Endodermal cell (in vitro differentiated cells): ENCODE measurements at regions not wholly inside any gene's neighbourhood (a gene's known extent, or its start where the extent isn't known, plus 50 kb on each side); places are given as distances from the start of the nearest gene placed in this dataset.
"Not testable (repeated sequence)": the region's sequence is repeated elsewhere in the genome, so short reads cannot be mapped to it uniquely, and the experiment has no call there.

ENCODE experiments used
- DNase-seq: peaks from one replicate; pipeline ENCODE4 v3.0.0-alpha.2; 2017
- H3K27ac ChIP-seq: 2 replicates; pipeline ENCODE4 v1.5.1; 2013; ENCODE audit warnings: mild to moderate bottlenecking, low read depth, low read length, moderate library complexity
- H3K27me3 ChIP-seq: 2 replicates; pipeline ENCODE4 v1.6.1; 2013; ENCODE audit warnings: mild to moderate bottlenecking, low read length, moderate library complexity; ENCODE audit not compliant: insufficient read depth, control insufficient read depth, poor library complexity, severe bottlenecking
- H3K36me3 ChIP-seq: 2 replicates; pipeline ENCODE4 v1.7.0; 2013; ENCODE audit warnings: mild to moderate bottlenecking, low read length, moderate library complexity; ENCODE audit not compliant: control insufficient read depth, insufficient read depth
- H3K4me1 ChIP-seq: one replicate; pipeline ENCODE4 v1.7.0; 2013; ENCODE audit warnings: low read length; ENCODE audit not compliant: control insufficient read depth, insufficient read depth
- H3K4me3 ChIP-seq: 2 replicates; pipeline ENCODE4 v1.5.1; 2013; ENCODE audit warnings: mild to moderate bottlenecking, low read length, moderate library complexity
- H3K9ac ChIP-seq: 2 replicates; pipeline ENCODE4 v1.6.1; 2013; ENCODE audit warnings: mild to moderate bottlenecking, low read length, moderate library complexity; ENCODE audit not compliant: poor library complexity, severe bottlenecking; ENCODE audit errors: extremely low read depth
- H3K9me3 ChIP-seq: 2 replicates; pipeline ENCODE4 v1.6.1; 2013; ENCODE audit warnings: mild to moderate bottlenecking, low read length, moderate library complexity; ENCODE audit not compliant: control insufficient read depth
- H3K27ac Mint-ChIP-seq: 2 replicates; pipeline ENCODE4 v1.8.0; 2020; ENCODE audit warnings: mixed read lengths
- H3K27me3 Mint-ChIP-seq: 2 replicates; pipeline ENCODE4 v1.8.0; 2021; ENCODE audit warnings: mild to moderate bottlenecking, mixed read lengths; ENCODE audit not compliant: insufficient read depth
- H3K36me3 Mint-ChIP-seq: 2 replicates; pipeline ENCODE4 v1.8.0; 2020; ENCODE audit warnings: low read depth, mixed read lengths
- H3K4me1 Mint-ChIP-seq: 2 replicates; pipeline ENCODE4 v1.8.0; 2020; ENCODE audit warnings: mixed read lengths
- H3K4me3 Mint-ChIP-seq: 2 replicates; pipeline ENCODE4 v1.8.0; 2020; ENCODE audit warnings: mild to moderate bottlenecking, moderate library complexity, mixed read lengths
- H3K9me3 Mint-ChIP-seq: 2 replicates; pipeline ENCODE4 v1.8.0; 2020; ENCODE audit warnings: mild to moderate bottlenecking, mixed read lengths
- WGBS, 2 experiments: methylation state at CpG; one replicate each; pipeline versions ENCODE4 v1.1.5 to v1.1.7; 2013; ENCODE audit warnings: missing lambda C conversion rate in 2 of 2, mixed read lengths in 1 of 2; ENCODE audit not compliant: insufficient coverage in 1 of 2, insufficient read length in 1 of 2; 5-methylcytosine and 5-hydroxymethylcytosine counted together
- TF ChIP-seq, protein P1 (sequence below): fragments of 200-600 bp; sonication (generic); conservative IDR thresholded peaks from 2 replicates; pipeline ENCODE4 v1.5.0; 2021; ENCODE audit warnings: antibody characterized with exemption, mild to moderate bottlenecking

DNA sequence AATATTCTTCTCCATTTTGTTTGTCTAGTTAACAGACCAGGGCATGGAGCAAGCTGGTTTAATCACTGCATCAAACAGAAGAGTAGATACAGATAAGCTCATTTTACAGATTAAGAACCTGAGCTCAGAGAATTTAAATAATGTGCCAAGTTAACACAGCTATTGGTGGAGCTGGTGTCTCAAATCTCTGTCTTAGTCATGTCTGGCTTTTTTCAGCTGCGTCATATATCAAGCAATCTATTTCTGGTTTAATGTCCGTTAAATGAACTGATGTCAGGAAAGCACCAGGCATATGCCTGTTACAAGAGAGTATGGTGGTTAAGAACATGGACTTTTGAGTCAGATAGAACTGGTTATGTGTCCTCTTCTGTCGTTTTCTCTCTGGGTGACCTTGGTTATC lies 79.8 kb upstream of the ADGRA3 start:
- 91% methylated on average over 3 of the region's 3 CpGs; no CpG with 5 or more reads in 1 of the 2 experiments for WGBS, 2 experiments
- H3K27ac Mint-ChIP-seq: no peak overlapping the region
- no peaks in the 10 kb centered on the region for H3K36me3 Mint-ChIP-seq

DNA sequence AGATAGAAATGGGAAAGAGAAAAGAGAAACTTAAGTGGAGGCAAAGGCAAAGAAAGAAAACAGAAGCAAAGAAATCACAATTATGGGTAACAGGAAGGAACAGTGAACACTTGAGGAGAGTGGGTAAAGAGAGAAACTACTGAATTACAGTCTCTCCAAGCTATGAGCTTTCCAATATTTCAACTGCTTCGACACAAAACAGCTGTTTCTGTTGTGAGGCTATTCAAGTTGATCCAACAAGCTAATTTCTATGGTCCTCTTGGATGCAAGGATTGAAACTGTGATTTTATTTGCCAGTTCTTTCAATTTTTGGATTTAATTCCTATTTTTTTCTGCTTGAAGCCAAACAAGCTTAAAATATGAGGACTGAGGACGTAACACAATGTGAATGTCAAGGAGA lies 80.5 kb upstream of the ADGRA3 start:
- H3K27me3 ChIP-seq: no peaks in the 10 kb centered on the region
- DNase-seq: no peak
- H3K27ac Mint-ChIP-seq: no peak overlapping the region
- no peaks in the 10 kb centered on the region for H3K27me3 Mint-ChIP-seq
- no peak overlapping the region for H3K4me3 ChIP-seq
- peaks cover 9% of the 10 kb centered on the region for H3K4me1 Mint-ChIP-seq
- 86 to 88% methylated on average over 1 to 2 of the region's 2 CpGs for WGBS, 2 experiments
- no peak overlapping the region for H3K4me3 Mint-ChIP-seq
- TF ChIP-seq, protein P1, sequence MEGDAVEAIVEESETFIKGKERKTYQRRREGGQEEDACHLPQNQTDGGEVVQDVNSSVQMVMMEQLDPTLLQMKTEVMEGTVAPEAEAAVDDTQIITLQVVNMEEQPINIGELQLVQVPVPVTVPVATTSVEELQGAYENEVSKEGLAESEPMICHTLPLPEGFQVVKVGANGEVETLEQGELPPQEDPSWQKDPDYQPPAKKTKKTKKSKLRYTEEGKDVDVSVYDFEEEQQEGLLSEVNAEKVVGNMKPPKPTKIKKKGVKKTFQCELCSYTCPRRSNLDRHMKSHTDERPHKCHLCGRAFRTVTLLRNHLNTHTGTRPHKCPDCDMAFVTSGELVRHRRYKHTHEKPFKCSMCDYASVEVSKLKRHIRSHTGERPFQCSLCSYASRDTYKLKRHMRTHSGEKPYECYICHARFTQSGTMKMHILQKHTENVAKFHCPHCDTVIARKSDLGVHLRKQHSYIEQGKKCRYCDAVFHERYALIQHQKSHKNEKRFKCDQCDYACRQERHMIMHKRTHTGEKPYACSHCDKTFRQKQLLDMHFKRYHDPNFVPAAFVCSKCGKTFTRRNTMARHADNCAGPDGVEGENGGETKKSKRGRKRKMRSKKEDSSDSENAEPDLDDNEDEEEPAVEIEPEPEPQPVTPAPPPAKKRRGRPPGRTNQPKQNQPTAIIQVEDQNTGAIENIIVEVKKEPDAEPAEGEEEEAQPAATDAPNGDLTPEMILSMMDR: no peak
- no peaks in the 10 kb centered on the region for H3K4me1 ChIP-seq
- no peaks in the 10 kb centered on the region for H3K9me3 ChIP-seq
- H3K36me3 Mint-ChIP-seq: no peaks in the 10 kb centered on the region
- no peaks in the 10 kb centered on the region for H3K9me3 Mint-ChIP-seq
- no peak overlapping the region for H3K27ac ChIP-seq
- H3K36me3 ChIP-seq: no peaks in the 10 kb centered on the region
- no peak overlapping the region for H3K9ac ChIP-seq

More for the DNA sequence above, 79.8 kb upstream of the ADGRA3 start:
- Histone ChIP-seq H3K27ac (no peak overlapping the region), H3K9me3 (no peaks in the 10 kb centered on the region), H3K27me3 (no peaks in the 10 kb centered on the region), H3K4me3 (no peak overlapping the region), H3K4me1 (no peaks in the 10 kb centered on the region), H3K36me3 (no peaks in the 10 kb centered on the region), H3K9ac (no peak overlapping the region)
- Mint-ChIP-seq H3K4me3 (no peak overlapping the region), H3K9me3 (no peaks in the 10 kb centered on the region), H3K4me1 (peaks cover 9% of the 10 kb centered on the region), H3K27me3 (no peaks in the 10 kb centered on the region)
- TF ChIP-seq, protein P1: no peak
- DNase-seq: no peak

DNA sequence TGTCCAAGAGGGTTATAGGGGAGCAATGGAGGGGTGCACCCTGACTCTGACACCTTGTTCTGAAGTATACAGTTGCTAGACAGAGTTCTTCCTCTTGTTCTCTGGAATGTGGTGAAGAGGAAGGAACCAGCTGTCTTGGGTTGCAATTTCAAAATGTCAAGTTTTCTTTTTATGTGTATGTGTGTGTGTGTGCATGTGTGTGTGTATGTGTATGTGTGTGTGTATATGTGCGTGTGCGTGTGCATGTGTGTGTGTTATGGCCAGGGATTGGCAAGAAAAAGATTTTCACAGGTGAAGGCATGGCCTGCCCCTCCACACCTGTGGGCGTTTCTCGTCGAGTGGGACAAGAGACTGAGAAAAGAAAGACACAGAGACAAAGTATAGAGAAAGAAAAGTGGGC lies 81.6 kb upstream of the ADGRA3 start:
- H3K36me3 ChIP-seq: no peaks in the 10 kb centered on the region
- WGBS, 2 experiments: 96 to 100% methylated on average over 3 to 5 of the region's 5 CpGs
- Mint-ChIP-seq H3K4me1 (peaks cover 9% of the 10 kb centered on the region), H3K9me3 (no peaks in the 10 kb centered on the region), H3K36me3 (no peaks in the 10 kb centered on the region), H3K27me3 (no peaks in the 10 kb centered on the region), H3K4me3 (no peak overlapping the region), H3K27ac (no peak overlapping the region)
- no peaks in the 10 kb centered on the region for H3K27me3 ChIP-seq
- TF ChIP-seq, protein P1: no peak
- no peak overlapping the region for H3K9ac ChIP-seq
- no peak overlapping the region for H3K4me3 ChIP-seq
- H3K9me3 ChIP-seq: no peaks in the 10 kb centered on the region
- no peaks in the 10 kb centered on the region for H3K4me1 ChIP-seq
- DNase-seq: no peak
- no peak overlapping the region for H3K27ac ChIP-seq

DNA sequence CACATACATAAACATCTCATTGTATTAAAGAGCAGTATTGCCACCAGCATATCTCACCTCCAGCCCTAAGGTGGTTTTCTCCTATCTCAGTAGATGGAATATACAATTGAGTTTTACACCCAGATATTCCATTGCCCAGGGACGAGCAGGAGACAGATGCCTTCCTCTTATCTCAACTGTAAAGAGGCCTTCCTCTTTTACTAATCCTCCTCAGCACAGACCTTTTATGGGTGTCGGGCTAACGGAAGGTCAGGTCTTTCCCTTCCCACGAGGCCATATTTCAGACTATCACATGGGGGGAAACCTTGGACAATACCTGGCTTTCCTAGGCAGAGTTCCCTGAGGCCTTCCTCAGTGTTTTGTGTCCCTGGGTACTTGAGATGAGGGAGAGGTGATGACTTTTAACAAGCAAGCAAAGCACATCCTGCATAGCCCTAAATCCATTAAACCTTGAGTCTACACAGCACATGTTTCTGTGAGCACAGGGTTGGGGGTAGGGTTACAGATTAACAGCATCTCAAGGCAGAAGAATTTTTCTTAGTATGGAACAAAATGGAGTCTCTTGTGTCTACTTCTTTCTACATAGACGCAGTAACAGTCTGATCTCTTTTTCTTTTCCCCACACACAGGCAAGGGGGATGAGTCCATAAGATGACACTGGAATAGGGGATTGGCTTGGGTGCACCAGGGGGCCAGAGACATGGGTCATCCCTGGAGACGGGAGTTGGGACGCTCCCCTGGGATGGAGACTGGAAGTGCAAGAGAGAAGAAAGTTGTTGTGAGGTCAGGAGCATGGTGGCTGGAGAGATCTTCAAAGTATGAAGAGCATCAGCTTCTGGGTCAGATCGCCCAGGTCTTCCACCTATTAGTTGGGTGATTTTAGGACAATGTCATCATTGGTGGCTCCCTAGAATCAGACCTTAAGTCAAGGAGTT lies 82.5 kb upstream of the ADGRA3 start:
- H3K4me3 Mint-ChIP-seq, H3K27ac ChIP-seq, H3K27me3 Mint-ChIP-seq, H3K9me3 Mint-ChIP-seq, H3K9me3 ChIP-seq, DNase-seq, H3K36me3 Mint-ChIP-seq, H3K27ac Mint-ChIP-seq, H3K27me3 ChIP-seq, H3K4me3 ChIP-seq, H3K4me1 Mint-ChIP-seq, H3K36me3 ChIP-seq, H3K9ac ChIP-seq, H3K4me1 ChIP-seq: not testable (repeated sequence)
- WGBS, 2 experiments: 93 to 95% methylated on average over 5 to 8 of the region's 8 CpGs

- not testable (repeated sequence) for H3K27ac ChIP-seq, H3K36me3 Mint-ChIP-seq, H3K36me3 ChIP-seq, H3K9ac ChIP-seq, H3K27me3 ChIP-seq, H3K4me1 ChIP-seq, H3K27ac Mint-ChIP-seq, H3K4me1 Mint-ChIP-seq, H3K27me3 Mint-ChIP-seq, DNase-seq, H3K9me3 Mint-ChIP-seq, H3K9me3 ChIP-seq, H3K4me3 Mint-ChIP-seq, H3K4me3 ChIP-seq
- WGBS, 2 experiments: 89 to 100% methylated on average over 2 to 18 of the region's 22 CpGs
These were observed 83.5 kb upstream of the ADGRA3 start for GRCh38 chr4:22599228-22599928.
